ENCODE measurements at regions not wholly inside any gene's neighbourhood (a gene's known extent, or its start where the extent isn't known, plus 50 kb on each side); places are given as distances from the start of the nearest gene placed in this dataset.

- H3K27me3 ChIP-seq (ENCODE audit: insufficient read depth, low read length, poor library complexity) = no peaks in the 10 kb centered on the region
- H2AFZ ChIP-seq (ENCODE audit: low read depth, low read length) = no peak overlapping the region
- H3K27ac ChIP-seq (ENCODE audit: low read length) = no peak overlapping the region
- ATAC-seq (ENCODE audit: insufficient read depth, low read depth) = no peak
- H3K4me2 ChIP-seq (ENCODE audit: insufficient read depth, low read length) = no peak overlapping the region
- DNase-seq = no peak
- H3K4me3 ChIP-seq (ENCODE audit: low read depth in 1 of 2, low read length in 2 of 2) = no peak overlapping the region
- no peaks in the 10 kb centered on the region for H3K9me3 ChIP-seq (ENCODE audit: insufficient read depth, low read length, severe bottlenecking)
- H3K36me3 ChIP-seq (ENCODE audit: insufficient read depth, low read length) = no peaks in the 10 kb centered on the region
- no peaks in the 10 kb centered on the region for H4K20me1 ChIP-seq (ENCODE audit: insufficient read depth, low read length)
- H3K79me2 ChIP-seq (ENCODE audit: insufficient read depth, low read length) = no peaks in the 10 kb centered on the region
- H3K4me1 ChIP-seq (ENCODE audit: insufficient read depth, low read length) = no peaks in the 10 kb centered on the region
- TF ChIP-seq CTCF (IDR thresholded peaks at IDR 0.05; ENCODE audit: borderline replicate concordance, extremely low read depth, low read length, poor library complexity, severe bottlenecking) = no peak
- no peak for TF ChIP-seq EZH2 (IDR thresholded peaks at IDR 0.05; ENCODE audit: borderline replicate concordance, low read depth, low read length, severe bottlenecking)
- no peak overlapping the region for H3K9ac ChIP-seq (ENCODE audit: low read depth, low read length)
Measured at GRCh38 chr7:137135654-137136350, 207.7 kb downstream of the PTN start.

GRCh38 chr7:137130751-137131158, 212.8 kb downstream of the PTN start:
- DNase-seq = no peak
- Histone ChIP-seq H3K27ac (ENCODE audit: low read length) (no peak overlapping the region), H3K9me3 (ENCODE audit: insufficient read depth, low read length, severe bottlenecking) (no peaks in the 10 kb centered on the region), H4K20me1 (ENCODE audit: insufficient read depth, low read length) (no peaks in the 10 kb centered on the region), H3K36me3 (ENCODE audit: insufficient read depth, low read length) (no peaks in the 10 kb centered on the region), H3K27me3 (ENCODE audit: insufficient read depth, low read length, poor library complexity) (no peaks in the 10 kb centered on the region), H3K4me2 (ENCODE audit: insufficient read depth, low read length) (no peak overlapping the region), H3K79me2 (ENCODE audit: insufficient read depth, low read length) (no peaks in the 10 kb centered on the region), H3K4me3 (ENCODE audit: low read depth in 1 of 2, low read length in 2 of 2) (no peak overlapping the region), H3K9ac (ENCODE audit: low read depth, low read length) (no peak overlapping the region), H2AFZ (ENCODE audit: low read depth, low read length) (no peak overlapping the region), H3K4me1 (ENCODE audit: insufficient read depth, low read length) (no peaks in the 10 kb centered on the region)
- TF ChIP-seq EZH2 (IDR thresholded peaks at IDR 0.05; ENCODE audit: borderline replicate concordance, low read depth, low read length, severe bottlenecking) = no peak
- TF ChIP-seq CTCF (IDR thresholded peaks at IDR 0.05; ENCODE audit: borderline replicate concordance, extremely low read depth, low read length, poor library complexity, severe bottlenecking) = no peak
- ATAC-seq (ENCODE audit: insufficient read depth, low read depth) = no peak

GRCh38 chr7:137129025-137129424, 214.5 kb downstream of the PTN start:
- Histone ChIP-seq H3K79me2 (ENCODE audit: insufficient read depth, low read length) (no peaks in the 10 kb centered on the region), H4K20me1 (ENCODE audit: insufficient read depth, low read length) (no peaks in the 10 kb centered on the region), H3K36me3 (ENCODE audit: insufficient read depth, low read length) (no peaks in the 10 kb centered on the region), H3K9me3 (ENCODE audit: insufficient read depth, low read length, severe bottlenecking) (no peaks in the 10 kb centered on the region), H3K4me1 (ENCODE audit: insufficient read depth, low read length) (no peaks in the 10 kb centered on the region), H3K27me3 (ENCODE audit: insufficient read depth, low read length, poor library complexity) (no peaks in the 10 kb centered on the region), H3K4me2 (ENCODE audit: insufficient read depth, low read length) (no peak overlapping the region), H2AFZ (ENCODE audit: low read depth, low read length) (no peak overlapping the region), H3K27ac (ENCODE audit: low read length) (no peak overlapping the region), H3K9ac (ENCODE audit: low read depth, low read length) (no peak overlapping the region), H3K4me3 (ENCODE audit: low read depth in 1 of 2, low read length in 2 of 2) (no peak overlapping the region)
- DNase-seq (no peak), ATAC-seq (ENCODE audit: insufficient read depth, low read depth) (no peak)
- TF ChIP-seq EZH2 (IDR thresholded peaks at IDR 0.05; ENCODE audit: borderline replicate concordance, low read depth, low read length, severe bottlenecking) = no peak

GRCh38 chr7:137127806-137128205, 215.7 kb downstream of the PTN start:
- no peak for DNase-seq
- no peak overlapping the region for H3K4me3 ChIP-seq (ENCODE audit: low read depth in 1 of 2, low read length in 2 of 2)
- no peaks in the 10 kb centered on the region for H3K27me3 ChIP-seq (ENCODE audit: insufficient read depth, low read length, poor library complexity)
- H2AFZ ChIP-seq (ENCODE audit: low read depth, low read length) = no peak overlapping the region
- H3K4me1 ChIP-seq (ENCODE audit: insufficient read depth, low read length) = no peaks in the 10 kb centered on the region
- no peaks in the 10 kb centered on the region for H3K36me3 ChIP-seq (ENCODE audit: insufficient read depth, low read length)
- H3K9me3 ChIP-seq (ENCODE audit: insufficient read depth, low read length, severe bottlenecking) = no peaks in the 10 kb centered on the region
- no peak overlapping the region for H3K9ac ChIP-seq (ENCODE audit: low read depth, low read length)
- H3K79me2 ChIP-seq (ENCODE audit: insufficient read depth, low read length) = no peaks in the 10 kb centered on the region
- no peak overlapping the region for H3K27ac ChIP-seq (ENCODE audit: low read length)
- no peaks in the 10 kb centered on the region for H4K20me1 ChIP-seq (ENCODE audit: insufficient read depth, low read length)
- no peak for ATAC-seq (ENCODE audit: insufficient read depth, low read depth)
- no peak overlapping the region for H3K4me2 ChIP-seq (ENCODE audit: insufficient read depth, low read length)
- no peak for TF ChIP-seq EZH2 (IDR thresholded peaks at IDR 0.05; ENCODE audit: borderline replicate concordance, low read depth, low read length, severe bottlenecking)
- no peak for TF ChIP-seq CTCF (IDR thresholded peaks at IDR 0.05; ENCODE audit: borderline replicate concordance, extremely low read depth, low read length, poor library complexity, severe bottlenecking)
